ENCODE measurements at regions not wholly inside any gene's neighbourhood (a gene's known extent, or its start where the extent isn't known, plus 50 kb on each side); places are given as distances from the start of the nearest gene placed in this dataset.

DNA sequence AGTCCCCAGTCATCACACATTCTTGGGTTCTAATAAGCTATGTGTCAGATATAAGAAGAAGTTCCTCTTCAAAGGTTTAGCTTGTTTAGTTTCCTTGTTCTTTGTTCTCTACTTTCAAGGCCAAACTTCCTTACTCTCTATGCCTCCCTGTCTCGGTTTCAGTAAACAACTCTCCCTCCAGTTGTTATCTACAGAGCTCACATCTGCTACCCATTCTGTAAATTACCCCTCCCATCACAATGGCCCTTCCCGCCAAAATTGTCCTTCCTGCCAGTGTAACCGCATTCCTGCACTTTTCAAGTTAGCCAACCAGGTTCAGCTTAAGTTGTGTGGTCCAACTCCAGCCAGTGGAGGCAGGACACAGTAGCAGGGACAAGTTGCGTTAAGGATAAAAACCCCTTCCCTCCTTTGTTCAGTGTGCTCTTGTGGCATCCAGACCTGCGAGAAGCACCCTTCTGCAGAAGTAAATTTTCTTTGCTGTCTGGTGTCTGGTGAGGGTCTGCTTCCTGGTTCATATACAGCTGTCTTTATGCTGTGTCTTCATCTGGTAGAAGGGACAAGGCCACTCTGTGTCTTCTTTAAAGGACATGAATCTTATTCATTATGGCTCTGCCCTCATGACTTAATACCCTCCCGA, 342.1 kb upstream of the GRM7 start:
- no peak for DNase-seq (ENCODE audit: low read depth)
- TF ChIP-seq, protein P1, sequence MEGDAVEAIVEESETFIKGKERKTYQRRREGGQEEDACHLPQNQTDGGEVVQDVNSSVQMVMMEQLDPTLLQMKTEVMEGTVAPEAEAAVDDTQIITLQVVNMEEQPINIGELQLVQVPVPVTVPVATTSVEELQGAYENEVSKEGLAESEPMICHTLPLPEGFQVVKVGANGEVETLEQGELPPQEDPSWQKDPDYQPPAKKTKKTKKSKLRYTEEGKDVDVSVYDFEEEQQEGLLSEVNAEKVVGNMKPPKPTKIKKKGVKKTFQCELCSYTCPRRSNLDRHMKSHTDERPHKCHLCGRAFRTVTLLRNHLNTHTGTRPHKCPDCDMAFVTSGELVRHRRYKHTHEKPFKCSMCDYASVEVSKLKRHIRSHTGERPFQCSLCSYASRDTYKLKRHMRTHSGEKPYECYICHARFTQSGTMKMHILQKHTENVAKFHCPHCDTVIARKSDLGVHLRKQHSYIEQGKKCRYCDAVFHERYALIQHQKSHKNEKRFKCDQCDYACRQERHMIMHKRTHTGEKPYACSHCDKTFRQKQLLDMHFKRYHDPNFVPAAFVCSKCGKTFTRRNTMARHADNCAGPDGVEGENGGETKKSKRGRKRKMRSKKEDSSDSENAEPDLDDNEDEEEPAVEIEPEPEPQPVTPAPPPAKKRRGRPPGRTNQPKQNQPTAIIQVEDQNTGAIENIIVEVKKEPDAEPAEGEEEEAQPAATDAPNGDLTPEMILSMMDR (conservative IDR thresholded peaks at IDR 0.05; ENCODE audit: low read depth, low read length): no peak
- no peak overlapping the region for H3K4me3 ChIP-seq (ENCODE audit: low read length)

DNA sequence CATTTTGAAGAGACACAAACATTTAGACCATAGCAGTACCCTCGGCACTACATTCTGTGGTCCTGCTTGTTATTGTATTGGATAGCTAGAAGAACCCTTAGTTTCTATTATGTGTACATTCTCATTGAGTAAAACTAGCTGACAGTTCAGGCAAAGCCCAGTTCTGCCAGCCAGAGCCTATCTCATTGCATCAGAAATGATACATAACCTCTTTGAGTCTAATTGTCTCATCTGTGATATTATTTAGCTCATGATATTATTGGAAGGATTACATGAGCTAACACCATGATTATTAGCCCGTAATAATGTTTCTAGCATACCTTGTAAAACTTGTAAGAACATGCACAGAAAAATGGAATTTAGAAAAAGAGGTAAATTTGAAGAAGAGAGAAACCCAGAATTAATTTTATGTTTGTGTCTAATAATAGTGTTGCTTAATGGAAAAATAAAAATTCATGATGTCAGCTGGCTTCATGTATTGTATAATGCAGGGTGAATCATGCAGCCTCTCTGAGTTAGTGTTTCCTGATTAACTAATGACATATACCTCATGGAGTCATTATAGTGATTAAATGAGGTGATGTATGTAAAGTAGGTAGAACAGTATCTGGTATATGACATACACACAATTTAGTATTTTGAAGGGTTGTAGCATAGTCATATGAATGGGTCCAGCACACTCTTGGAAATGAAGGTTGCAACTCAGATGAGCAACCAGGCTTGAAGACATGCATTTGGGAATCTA, 339.4 kb upstream of the GRM7 start:
- DNase-seq (ENCODE audit: low read depth): no peak
- TF ChIP-seq, protein P1 (conservative IDR thresholded peaks at IDR 0.05; ENCODE audit: low read depth, low read length): no peak
- H3K4me3 ChIP-seq (ENCODE audit: low read length): no peak overlapping the region

GRCh38 chr3:6522191-6522590, 338.7 kb upstream of the GRM7 start:
- no peak overlapping the region for H3K4me3 ChIP-seq (ENCODE audit: low read length)
- TF ChIP-seq, protein P1 (conservative IDR thresholded peaks at IDR 0.05; ENCODE audit: low read depth, low read length): no peak
- DNase-seq (ENCODE audit: low read depth): no peak

DNA sequence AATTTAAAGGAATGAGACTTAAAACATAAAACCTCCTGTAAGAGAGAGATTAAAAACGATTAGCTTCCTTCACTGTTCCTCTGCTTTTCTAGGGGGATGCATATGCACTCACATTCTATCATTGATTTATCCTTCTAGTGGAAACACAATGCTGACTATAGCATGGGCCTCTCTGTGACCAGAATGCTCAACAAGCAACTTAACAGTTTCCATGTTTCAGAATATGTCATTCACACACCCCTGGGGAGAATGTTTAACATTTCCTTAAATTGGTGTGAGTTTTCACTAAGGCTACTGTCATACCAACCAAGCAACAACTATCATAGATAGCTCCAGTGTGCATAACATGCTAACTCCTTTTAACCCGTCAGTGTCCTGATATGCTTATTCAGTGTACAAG, 337.9 kb upstream of the GRM7 start:
- TF ChIP-seq, protein P1 (conservative IDR thresholded peaks at IDR 0.05; ENCODE audit: low read depth, low read length): no peak
- H3K4me3 ChIP-seq (ENCODE audit: low read length): no peak overlapping the region
- no peak for DNase-seq (ENCODE audit: low read depth)

DNA sequence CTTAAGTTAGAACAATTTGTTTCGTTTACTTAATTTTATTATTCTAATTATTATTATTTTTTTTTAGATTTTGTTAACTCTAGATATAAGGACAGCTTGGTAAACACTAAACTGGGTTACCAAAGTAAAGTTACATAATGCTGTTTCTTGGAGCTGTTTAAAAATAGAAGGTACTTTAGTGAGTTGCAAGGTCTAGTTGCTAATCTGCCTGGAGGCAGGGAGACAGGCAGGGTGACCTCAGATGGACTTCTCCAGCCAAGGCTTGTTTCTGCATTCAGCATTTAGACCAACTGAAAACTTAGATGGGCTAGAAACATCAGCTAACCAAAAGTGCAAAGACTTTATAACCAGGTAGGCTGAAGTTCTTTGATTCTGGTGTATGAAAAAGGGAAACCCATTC, 336.4 kb upstream of the GRM7 start:
- TF ChIP-seq, protein P1 (conservative IDR thresholded peaks at IDR 0.05; ENCODE audit: low read depth, low read length): no peak
- no peak overlapping the region for H3K4me3 ChIP-seq (ENCODE audit: low read length)
- DNase-seq (ENCODE audit: low read depth): no peak

GRCh38 chr3:6526321-6526720, 334.6 kb upstream of the GRM7 start:
- DNase-seq (ENCODE audit: low read depth): no peak
- no peak overlapping the region for H3K4me3 ChIP-seq (ENCODE audit: low read length)
- TF ChIP-seq, protein P1 (conservative IDR thresholded peaks at IDR 0.05; ENCODE audit: low read depth, low read length): no peak

DNA sequence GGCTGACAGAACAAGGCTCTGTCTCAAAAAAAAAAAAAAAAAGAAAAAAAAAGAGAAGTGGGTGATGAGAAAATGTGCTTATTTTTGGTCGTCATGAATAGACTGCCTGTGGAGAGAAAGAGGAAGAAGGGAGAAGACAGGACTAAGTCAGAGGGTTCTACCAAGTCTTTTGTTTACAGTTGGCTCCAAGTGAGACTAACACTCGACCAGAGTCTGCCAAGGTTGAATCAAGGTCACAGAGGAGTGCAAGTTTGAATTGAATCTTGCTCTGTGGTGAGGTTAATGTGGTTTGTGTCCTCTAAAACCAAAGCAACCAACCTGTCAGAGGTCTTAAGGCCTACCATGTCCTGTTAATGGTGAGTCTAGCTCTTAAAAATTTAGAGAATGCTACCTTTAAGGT, 334.1 kb upstream of the GRM7 start:
- TF ChIP-seq, protein P1 (conservative IDR thresholded peaks at IDR 0.05; ENCODE audit: low read depth, low read length): no peak
- DNase-seq (ENCODE audit: low read depth): no peak
- H3K4me3 ChIP-seq (ENCODE audit: low read length): no peak overlapping the region
